Keratinocyte (primary cell): ENCODE measurements at regions not wholly inside any gene's neighbourhood (a gene's known extent, or its start where the extent isn't known, plus 50 kb on each side); places are given as distances from the start of the nearest gene placed in this dataset.

ENCODE experiments used
- DNase-seq: peaks from one replicate; pipeline ENCODE4 v3.0.0-alpha.2; 2011; ENCODE audit warnings: low read depth, missing footprints, low spot score
- FAIRE-seq: peaks from 2 replicates; lab custom pipeline; 2011; peaks lifted over from hg19 to GRCh38; lab: Jason Lieb, UNC
- H2AFZ ChIP-seq: 2 replicates; pipeline ENCODE4 v1.6.0; 2012; ENCODE audit warnings: low read length, control low read depth, inconsistent platforms; ENCODE audit not compliant: control insufficient read depth
- H3K27ac ChIP-seq: 2 replicates; pipeline ENCODE4 v1.5.1; 2011; ENCODE audit warnings: low read length; ENCODE audit not compliant: control insufficient read depth, insufficient read depth
- H3K27me3 ChIP-seq: 3 replicates; pipeline ENCODE4 v1.6.0; 2011; ENCODE audit warnings: low read length; ENCODE audit not compliant: control insufficient read depth, insufficient read depth; ENCODE audit errors: extremely low read depth
- H3K36me3 ChIP-seq, 2 experiments: 2 replicates in 1 of 2; 3 replicates in 1 of 2; pipeline ENCODE4 v1.5.1; 2011; ENCODE audit warnings: low read length in 2 of 2, mild to moderate bottlenecking in 1 of 2; ENCODE audit not compliant: control insufficient read depth in 2 of 2, insufficient read depth in 2 of 2; ENCODE audit errors: extremely low read depth in 1 of 2
- H3K4me1 ChIP-seq: 3 replicates; pipeline ENCODE4 v1.5.1; 2011; ENCODE audit warnings: low read length; ENCODE audit not compliant: control insufficient read depth, insufficient read depth; ENCODE audit errors: extremely low read depth
- H3K4me2 ChIP-seq: 3 replicates; pipeline ENCODE4 v1.6.0; 2011; ENCODE audit warnings: low read depth, low read length; ENCODE audit not compliant: control insufficient read depth, insufficient read depth; ENCODE audit errors: extremely low read depth
- H3K4me3 ChIP-seq, 3 experiments: fragments of 200-600 bp in 1 of 3; sonication (generic) in 1 of 3; 2 replicates in 2 of 3; 3 replicates in 1 of 3; pipeline ENCODE4 v1.5.1; 2011 to 2016; ENCODE audit warnings: low read length in 3 of 3, mild to moderate bottlenecking in 3 of 3, control low read depth in 2 of 3, inconsistent platforms in 1 of 3, low read depth in 1 of 3, mixed read lengths in 1 of 3, mixed run types in 1 of 3, moderate library complexity in 1 of 3; ENCODE audit not compliant: control insufficient read depth in 2 of 3, insufficient read depth in 2 of 3; ENCODE audit errors: extremely low read depth in 1 of 3
- H3K79me2 ChIP-seq: 2 replicates; pipeline ENCODE4 v1.6.0; 2012; ENCODE audit warnings: low read length; ENCODE audit not compliant: control insufficient read depth, insufficient read depth
- H3K9ac ChIP-seq: 3 replicates; pipeline ENCODE4 v1.6.0; 2011; ENCODE audit warnings: low read length; ENCODE audit not compliant: control insufficient read depth, insufficient read depth; ENCODE audit errors: extremely low read depth
- H3K9me1 ChIP-seq: 3 replicates; pipeline ENCODE4 v1.6.0; 2011; ENCODE audit warnings: low read length; ENCODE audit not compliant: control insufficient read depth, insufficient read depth; ENCODE audit errors: extremely low read depth
- H3K9me3 ChIP-seq: 2 replicates; pipeline ENCODE4 v1.5.1; 2012; ENCODE audit warnings: low read depth, low read length; ENCODE audit not compliant: control insufficient read depth
- H4K20me1 ChIP-seq: 3 replicates; pipeline ENCODE4 v1.6.0; 2011; ENCODE audit warnings: low read length; ENCODE audit not compliant: control insufficient read depth, insufficient read depth; ENCODE audit errors: extremely low read depth
- EZH2 ChIP-seq: IDR thresholded peaks from one replicate; pipeline ENCODE4 v1.6.1; 2012; ENCODE audit warnings: inconsistent platforms, mild to moderate bottlenecking, low read length, moderate library complexity
- dilution Hi-C: fragments of 300-500 bp; cut with MboI; formaldehyde crosslinking; loops from one replicate; pipeline ENCODE4 v1.7.0; 2020; ENCODE audit warnings: low sequenced_read_pairs; ENCODE audit not compliant: extremely low pct_ligation_motif_present
- TF ChIP-seq, protein P1 (sequence below), 3 experiments: IDR thresholded peaks in 1 of 3; conservative IDR thresholded peaks in 1 of 3; optimal IDR thresholded peaks in 1 of 3; 2 replicates in 2 of 3; 3 replicates in 1 of 3; pipeline versions ENCODE3 to v1.5.1; 2011; ENCODE audit warnings: low read length in 3 of 3, mild to moderate bottlenecking in 3 of 3, moderate library complexity in 2 of 3, control low read depth in 1 of 3, inconsistent platforms in 1 of 3; ENCODE audit not compliant: insufficient read depth in 2 of 3; ENCODE audit errors: extremely low read depth in 1 of 3

DNA sequence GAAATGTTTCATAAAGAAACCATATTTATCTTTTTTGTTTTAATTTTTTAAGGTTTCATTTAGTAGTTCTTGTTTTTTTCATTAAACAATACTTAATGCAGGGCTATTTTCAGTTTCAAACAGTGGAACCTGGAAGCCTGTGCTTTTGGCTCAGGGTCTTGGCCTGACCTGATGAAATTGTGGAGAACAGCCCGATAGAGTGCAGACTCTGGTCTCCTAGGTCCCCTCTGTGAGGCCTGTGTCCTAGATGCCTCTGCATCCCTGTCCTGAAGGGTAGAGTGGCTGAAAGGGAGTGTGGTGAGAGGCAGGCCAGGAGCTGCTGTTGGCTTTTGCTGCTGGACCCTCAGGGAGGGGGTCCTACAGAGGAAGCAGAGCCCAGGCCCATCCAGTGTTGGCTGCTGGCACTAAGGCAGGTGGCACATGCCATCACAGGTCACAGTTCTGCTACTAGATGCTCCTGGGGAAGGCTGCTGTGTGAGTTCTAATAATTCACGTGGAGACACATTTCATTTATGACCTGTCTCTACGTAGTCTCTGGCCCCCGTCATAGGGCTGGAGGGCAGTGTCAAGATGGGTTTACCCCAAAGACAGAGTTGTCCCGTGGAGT, 201.0 kb upstream of the COPS8 start:
- Histone ChIP-seq H3K4me2 (no peak overlapping the region), H3K9me3 (no peaks in the 10 kb centered on the region), H2AFZ (no peak overlapping the region), H3K9ac (no peak overlapping the region), H3K9me1 (no peaks in the 10 kb centered on the region), H3K4me3 (no peak overlapping the region), H3K27ac (no peak overlapping the region), H3K36me3 (no peaks in the 10 kb centered on the region), H3K4me1 (peaks cover 4% of the 10 kb centered on the region), H3K79me2 (no peaks in the 10 kb centered on the region), H4K20me1 (no peaks in the 10 kb centered on the region), H3K27me3 (no peaks in the 10 kb centered on the region)
- dilution Hi-C loops = no loop called here
- no peak for FAIRE-seq
- DNase-seq = no peak
- TF ChIP-seq, protein P1, sequence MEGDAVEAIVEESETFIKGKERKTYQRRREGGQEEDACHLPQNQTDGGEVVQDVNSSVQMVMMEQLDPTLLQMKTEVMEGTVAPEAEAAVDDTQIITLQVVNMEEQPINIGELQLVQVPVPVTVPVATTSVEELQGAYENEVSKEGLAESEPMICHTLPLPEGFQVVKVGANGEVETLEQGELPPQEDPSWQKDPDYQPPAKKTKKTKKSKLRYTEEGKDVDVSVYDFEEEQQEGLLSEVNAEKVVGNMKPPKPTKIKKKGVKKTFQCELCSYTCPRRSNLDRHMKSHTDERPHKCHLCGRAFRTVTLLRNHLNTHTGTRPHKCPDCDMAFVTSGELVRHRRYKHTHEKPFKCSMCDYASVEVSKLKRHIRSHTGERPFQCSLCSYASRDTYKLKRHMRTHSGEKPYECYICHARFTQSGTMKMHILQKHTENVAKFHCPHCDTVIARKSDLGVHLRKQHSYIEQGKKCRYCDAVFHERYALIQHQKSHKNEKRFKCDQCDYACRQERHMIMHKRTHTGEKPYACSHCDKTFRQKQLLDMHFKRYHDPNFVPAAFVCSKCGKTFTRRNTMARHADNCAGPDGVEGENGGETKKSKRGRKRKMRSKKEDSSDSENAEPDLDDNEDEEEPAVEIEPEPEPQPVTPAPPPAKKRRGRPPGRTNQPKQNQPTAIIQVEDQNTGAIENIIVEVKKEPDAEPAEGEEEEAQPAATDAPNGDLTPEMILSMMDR (optimal IDR thresholded peaks at IDR 0.05 in 1 of 3, IDR thresholded peaks at IDR 0.05 in 1 of 3, conservative IDR thresholded peaks at IDR 0.05 in 1 of 3; ENCODE audit: extremely low read depth in 1 of 3, insufficient read depth in 2 of 3, low read length in 3 of 3) = no peak
- no peak for TF ChIP-seq EZH2

DNA sequence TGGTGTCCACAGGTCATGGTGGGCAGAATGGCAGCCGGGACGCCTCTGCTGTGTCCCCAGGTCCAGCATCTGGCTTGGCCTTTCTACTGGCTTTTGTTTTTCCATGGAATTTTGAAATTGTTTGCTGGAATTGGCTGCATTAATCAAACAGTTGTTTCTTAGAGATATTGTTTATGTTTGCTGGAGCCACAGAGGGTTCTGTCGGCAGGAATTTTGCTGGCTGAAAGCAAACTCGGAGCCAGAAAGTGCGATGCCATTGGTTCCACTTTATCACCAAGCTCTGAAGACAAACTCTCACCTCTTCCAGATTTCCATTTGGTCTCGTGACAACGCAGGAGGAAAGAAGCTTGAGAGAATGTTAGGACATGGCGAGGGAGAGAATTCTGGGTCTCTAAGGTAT, 199.2 kb upstream of the COPS8 start:
- Histone ChIP-seq H3K36me3 (no peaks in the 10 kb centered on the region), H3K79me2 (no peaks in the 10 kb centered on the region), H3K9me1 (no peaks in the 10 kb centered on the region), H3K9me3 (no peaks in the 10 kb centered on the region), H3K4me1 (peaks cover 4% of the 10 kb centered on the region), H3K27me3 (no peaks in the 10 kb centered on the region), H2AFZ (no peak overlapping the region), H3K4me2 (no peak overlapping the region), H3K4me3 (no peak overlapping the region), H3K9ac (no peak overlapping the region), H3K27ac (no peak overlapping the region), H4K20me1 (no peaks in the 10 kb centered on the region)
- dilution Hi-C loops = no loop called here
- DNase-seq = no peak
- TF ChIP-seq, protein P1 (optimal IDR thresholded peaks at IDR 0.05 in 1 of 3, IDR thresholded peaks at IDR 0.05 in 1 of 3, conservative IDR thresholded peaks at IDR 0.05 in 1 of 3; ENCODE audit: extremely low read depth in 1 of 3, insufficient read depth in 2 of 3, low read length in 3 of 3) = no peak
- no peak for TF ChIP-seq EZH2
- FAIRE-seq = no peak
